Stimulated activated CD8-positive, alpha-beta memory T cell treated with anti-CD3 and anti-CD28 coated beads, Interleukin-4, amount 100 ng/mL, for 4 hours (primary cell): ENCODE measurements at regions not wholly inside any gene's neighbourhood (a gene's known extent, or its start where the extent isn't known, plus 50 kb on each side); places are given as distances from the start of the nearest gene placed in this dataset.

Experiments used
- DNase-seq, 2 donors: peaks; one replicate each; pipeline ENCODE4 v3.0.0-alpha.2; 2020; ENCODE audit warnings: low read depth in 2 of 2, low spot score in 1 of 2

DNA sequence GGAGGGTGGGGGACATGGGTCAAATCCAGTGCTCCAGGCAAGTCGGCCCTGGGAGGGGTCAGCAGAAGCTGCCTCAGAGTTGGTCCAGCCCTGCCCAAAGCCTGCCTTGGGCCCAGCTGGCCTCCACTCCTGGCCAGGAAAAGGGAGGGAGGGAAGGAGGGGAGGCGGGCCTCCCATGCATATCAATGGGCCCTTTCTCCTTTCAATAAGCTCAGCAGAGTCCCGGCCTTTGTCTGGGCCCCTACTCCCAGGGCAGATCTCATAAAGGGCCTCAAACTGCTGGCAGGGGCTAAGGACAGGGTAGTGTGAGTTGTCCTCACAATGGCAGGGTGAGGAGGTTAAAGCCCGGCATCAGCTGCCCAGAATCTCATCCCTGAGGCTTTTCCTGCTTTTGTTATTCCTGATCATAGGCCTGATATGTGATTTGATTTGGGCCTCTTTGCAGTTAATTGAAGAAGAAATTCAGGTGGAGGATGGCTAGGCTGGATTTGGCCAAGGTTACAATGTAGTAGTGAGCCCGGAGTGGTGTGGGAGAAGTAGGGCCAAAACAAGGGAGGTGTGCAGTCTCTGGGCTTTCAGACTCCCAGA, 121.1 kb upstream of the ATP6AP2 start:
- no peak for DNase-seq

- DNase-seq: no peak
These were observed 123.4 kb upstream of the ATP6AP2 start for GRCh38 chrX:40457406-40457805.

- no peak for DNase-seq
These were observed 128.7 kb upstream of the ATP6AP2 start for GRCh38 chrX:40452031-40452430.

GRCh38 chrX:40449956-40450706, 130.6 kb upstream of the ATP6AP2 start:
- no peak for DNase-seq

- no peak for DNase-seq
These were observed 131.4 kb upstream of the ATP6AP2 start for GRCh38 chrX:40449396-40449795.

DNA sequence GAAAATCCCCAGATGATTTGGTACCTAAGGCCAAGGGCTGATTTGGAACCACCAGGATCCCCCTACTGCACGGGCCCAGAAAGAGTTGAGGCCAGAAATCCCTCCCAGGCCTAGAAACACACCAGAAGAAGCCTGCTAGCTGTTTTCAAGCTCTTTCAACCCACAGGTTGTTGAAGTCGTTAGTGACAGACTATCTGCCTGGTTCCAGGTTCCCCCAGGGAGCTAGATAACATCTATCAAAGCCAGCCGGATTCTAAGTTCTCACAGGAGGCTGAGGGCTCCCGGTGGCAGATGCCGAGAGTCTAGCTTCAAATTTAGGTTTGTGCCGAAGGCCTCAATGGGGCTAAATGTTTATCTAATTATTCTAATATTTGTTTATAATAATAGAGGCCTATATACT, 132.0 kb upstream of the ATP6AP2 start:
- DNase-seq: no peak

- no peak for DNase-seq
These were observed 133.8 kb upstream of the ATP6AP2 start for GRCh38 chrX:40446921-40447320.

DNA sequence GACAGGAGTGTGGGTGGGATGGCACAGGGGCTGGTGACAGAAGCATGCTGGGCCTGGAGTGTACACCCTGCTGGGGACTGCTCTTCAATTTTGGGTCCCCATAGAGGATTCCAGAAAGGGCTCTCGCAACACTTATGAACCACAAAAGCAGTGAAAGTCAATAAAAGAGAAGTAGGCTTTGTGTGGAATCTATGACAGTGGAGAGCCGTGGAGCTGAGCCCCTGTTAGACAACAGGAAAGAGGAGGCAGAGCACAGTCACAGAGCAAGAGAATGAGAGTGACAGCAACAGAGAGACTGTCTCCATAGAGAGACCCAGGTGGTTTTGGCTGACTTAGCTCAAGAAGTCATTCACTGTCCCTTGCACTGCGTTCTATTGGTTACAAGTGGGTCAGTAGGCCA, 135.1 kb upstream of the ATP6AP2 start:
- no peak for DNase-seq

DNA sequence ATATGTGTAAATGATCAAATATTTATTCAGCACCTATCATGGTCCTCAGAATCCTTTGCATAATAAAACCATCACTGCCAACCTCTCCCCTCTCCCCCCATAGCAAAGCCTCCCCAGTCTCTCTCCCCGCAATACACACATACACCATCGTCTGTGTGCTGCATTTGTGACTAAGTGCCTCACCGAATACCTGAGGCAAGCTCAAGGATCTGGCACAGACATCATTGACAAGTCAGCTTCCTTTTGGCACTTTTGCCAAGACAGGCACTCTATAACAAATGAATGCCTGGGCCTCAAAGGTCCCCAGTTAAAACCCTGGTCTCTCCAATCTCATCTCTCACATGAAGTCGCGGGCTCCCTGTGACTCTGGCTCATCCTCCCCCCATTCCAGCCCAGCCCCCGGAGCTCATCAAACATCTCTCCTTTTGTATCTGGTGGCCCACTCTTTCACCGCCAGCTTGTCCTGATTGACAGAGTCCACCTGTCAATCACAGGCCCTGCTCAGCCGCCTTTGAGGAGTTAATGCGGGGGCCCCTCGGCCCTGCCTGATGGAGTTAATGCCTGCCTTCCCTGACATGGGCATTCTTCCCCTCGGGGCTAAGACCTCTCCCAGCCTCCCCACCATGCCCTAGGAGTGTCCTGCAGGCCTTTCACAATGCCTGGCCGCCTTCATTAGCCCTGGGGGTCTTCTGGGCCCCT, 135.8 kb upstream of the ATP6AP2 start:
- no peak for DNase-seq

- no peak for DNase-seq
These were observed 136.6 kb upstream of the ATP6AP2 start for GRCh38 chrX:40444133-40444532.

- no peak for DNase-seq
These were observed 139.9 kb upstream of the ATP6AP2 start for GRCh38 chrX:40440866-40441265.

GRCh38 chrX:40439625-40440532, 140.9 kb upstream of the ATP6AP2 start:
- no peak for DNase-seq

DNA sequence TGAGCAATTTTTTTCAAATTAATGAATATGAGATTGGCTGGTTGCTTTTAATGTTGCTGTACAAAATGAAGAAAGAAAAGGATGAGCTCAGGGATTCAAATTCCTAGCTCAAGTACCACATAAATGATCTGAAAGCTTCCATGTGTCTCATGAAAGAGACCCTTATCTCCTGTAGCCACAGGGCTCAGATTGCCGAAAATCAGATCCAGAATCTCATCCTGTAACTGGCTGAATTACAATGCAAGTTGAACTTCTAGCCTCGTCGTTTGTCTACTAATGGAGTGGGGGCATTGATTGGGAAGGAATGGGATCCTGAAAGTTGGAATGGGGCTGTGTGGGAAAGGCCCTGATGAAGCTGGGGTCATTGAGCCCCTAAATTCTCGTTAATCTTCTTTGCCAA, 143.4 kb upstream of the ATP6AP2 start:
- no peak for DNase-seq

DNA sequence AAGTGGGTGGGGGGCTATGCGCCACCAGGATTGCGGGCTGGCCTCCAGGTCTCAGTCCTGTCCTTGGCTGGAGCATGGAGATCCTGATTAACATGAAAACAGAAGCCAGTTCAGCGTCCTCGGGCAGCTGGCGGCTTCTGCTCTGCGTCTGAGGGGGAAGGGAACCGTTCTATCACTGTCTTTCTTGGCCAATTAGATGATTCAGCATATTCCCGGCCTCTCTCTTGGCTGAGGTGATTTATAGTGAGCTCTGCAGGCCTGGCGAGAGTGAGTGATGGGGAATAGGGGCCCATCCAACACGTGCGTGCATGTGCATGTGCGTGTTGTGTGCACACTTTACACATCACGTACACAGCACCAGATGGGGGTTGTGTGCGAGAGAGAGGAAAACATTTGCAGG, 145.8 kb upstream of the ATP6AP2 start:
- no peak for DNase-seq

DNA sequence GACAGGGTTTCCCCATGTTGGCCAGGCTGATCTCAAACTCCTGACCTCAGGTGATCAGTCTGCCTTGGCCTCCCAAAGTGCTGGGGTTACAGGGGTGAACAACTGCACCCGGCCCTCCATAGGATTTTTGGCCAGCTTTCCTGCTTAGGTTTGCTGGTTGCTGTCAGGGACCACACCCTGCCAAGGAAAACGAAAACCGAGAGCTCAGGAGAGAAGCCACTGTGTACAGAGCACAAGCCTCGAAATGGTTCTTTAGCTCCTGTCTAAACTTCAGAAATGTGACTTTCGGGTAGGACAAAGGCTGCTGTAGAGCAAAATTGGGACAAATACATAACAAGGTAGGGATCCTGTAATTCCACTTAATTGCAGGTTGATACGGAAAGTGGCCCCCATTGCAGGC, 146.3 kb upstream of the ATP6AP2 start:
- DNase-seq: no peak

- no peak for DNase-seq
These were observed 147.6 kb upstream of the ATP6AP2 start for GRCh38 chrX:40433160-40433559.

- no peak for DNase-seq
These were observed 156.5 kb upstream of the ATP6AP2 start for GRCh38 chrX:40424259-40424658.

- DNase-seq: no peak
These were observed 157.5 kb upstream of the ATP6AP2 start for GRCh38 chrX:40423299-40423698.

GRCh38 chrX:40422021-40422420, 158.7 kb upstream of the ATP6AP2 start:
- DNase-seq: no peak

GRCh38 chrX:40420899-40421729, 159.7 kb upstream of the ATP6AP2 start:
- DNase-seq: no peak

DNA sequence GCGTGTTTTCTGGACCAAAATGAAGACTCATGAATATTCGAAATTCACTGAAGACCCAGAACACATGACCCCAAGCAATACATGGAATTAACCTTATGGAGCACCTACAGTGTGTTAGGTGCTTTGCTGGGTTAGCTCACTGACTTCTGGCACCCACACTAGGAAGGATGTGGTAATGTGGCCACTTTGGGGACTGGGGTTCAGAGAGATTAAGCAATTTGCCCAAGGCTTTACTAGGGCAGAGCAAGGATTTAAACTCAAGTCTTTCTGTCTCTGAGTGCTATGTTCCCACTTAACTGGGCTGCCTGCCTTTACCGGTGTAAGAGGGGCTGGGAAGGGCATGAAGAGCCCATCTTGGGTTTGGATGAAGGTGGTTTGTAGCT, 162.0 kb upstream of the ATP6AP2 start:
- no peak for DNase-seq
